NCI-H82 treated with DMSO at 0.1 percent for 48 hours (cell line): ENCODE measurements at regions not wholly inside any gene's neighbourhood (a gene's known extent, or its start where the extent isn't known, plus 50 kb on each side); places are given as distances from the start of the nearest gene placed in this dataset.
"Not testable (repeated sequence)": the region's sequence is repeated elsewhere in the genome, so short reads cannot be mapped to it uniquely, and the experiment has no call there.

Experiments used
- DNase-seq: peaks from one replicate; lab custom pipeline; 2025; ENCODE audit not compliant: unreplicated experiment; lab: John Stamatoyannopoulos, UW

DNA sequence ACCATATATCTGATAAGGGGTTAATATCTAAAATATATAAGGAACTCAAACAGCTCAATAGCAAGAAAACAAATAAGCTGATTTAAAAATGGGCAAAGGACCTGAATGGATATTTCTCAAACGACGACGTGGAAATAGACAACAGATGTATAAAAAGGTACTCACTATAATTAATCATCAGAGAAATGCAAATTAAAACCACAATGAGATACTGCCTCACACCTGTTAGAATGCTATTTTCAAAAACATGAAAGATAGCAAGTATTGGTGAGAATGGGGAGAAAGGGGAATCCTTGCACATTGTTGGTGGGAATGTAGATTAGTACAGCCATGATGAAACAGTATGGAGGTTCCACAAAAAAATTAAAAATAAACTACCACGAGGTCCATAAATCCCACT is 163.2 kb downstream of the DKK1 start:
- DNase-seq, result no peak

DNA sequence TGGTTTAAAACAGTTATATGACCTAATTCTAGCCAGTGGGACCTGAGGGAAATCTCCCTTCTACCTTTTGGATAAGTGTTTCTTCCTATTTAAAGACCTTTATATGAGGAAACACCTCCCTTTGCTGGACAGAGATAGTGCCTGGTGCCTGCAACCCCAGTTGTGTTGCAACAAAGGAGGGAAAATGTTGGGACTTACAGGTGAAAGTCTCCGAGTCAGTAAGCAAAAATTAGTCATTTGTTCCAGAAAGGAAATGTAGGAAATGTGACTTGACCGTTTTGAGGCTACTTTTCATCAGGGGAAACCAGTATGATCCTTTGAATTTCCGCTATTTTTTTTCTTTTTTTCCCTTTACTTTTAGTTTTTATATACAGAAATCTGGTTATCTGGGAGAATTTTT is 165.5 kb downstream of the DKK1 start:
- no peak for DNase-seq

DNA sequence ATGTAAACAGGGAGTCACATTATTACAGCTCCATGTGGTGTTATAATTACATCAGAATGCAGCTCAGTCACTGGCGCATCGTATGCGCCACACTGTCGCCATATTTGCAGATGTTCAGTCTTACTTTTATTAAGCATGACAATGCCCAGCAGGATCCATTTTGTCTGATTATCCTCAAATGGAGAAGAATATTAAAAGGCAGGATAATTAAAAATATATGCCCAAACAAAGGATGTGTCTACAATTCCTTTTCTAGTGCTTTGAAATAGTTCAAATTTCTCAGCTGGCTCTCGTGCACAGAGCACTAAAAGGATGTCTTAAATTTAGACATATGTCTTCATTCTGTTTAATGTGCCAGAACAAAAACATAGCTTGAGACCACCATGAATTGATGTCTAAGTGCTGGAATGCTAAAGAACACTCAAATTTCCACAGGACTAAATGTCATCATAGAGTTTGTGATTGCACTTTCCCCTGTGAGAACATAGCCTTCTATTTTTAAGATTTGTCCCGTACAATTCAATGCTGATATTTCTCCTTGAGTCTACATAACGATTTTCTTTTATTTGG is 168.0 kb downstream of the DKK1 start:
- no peak for DNase-seq

DNA sequence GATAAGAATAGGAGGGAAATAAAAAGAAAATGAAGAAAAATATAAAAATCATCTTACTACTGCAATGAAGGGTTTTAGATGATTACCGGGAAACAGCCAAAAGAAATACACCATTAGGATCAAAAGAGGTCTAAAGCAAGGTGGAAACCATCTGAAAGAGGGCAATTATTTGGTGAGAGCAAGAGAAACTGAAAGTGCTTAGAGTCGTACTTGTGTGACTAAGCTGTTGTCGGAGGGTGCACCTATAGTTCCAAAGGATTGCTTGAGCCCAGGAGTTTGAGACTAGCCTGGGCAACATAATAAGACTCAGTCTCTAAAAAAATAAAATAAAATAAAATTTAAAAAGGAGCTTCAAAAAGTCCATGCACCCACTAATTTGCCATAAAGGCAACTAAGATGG is 169.5 kb downstream of the DKK1 start:
- no peak for DNase-seq

DNA sequence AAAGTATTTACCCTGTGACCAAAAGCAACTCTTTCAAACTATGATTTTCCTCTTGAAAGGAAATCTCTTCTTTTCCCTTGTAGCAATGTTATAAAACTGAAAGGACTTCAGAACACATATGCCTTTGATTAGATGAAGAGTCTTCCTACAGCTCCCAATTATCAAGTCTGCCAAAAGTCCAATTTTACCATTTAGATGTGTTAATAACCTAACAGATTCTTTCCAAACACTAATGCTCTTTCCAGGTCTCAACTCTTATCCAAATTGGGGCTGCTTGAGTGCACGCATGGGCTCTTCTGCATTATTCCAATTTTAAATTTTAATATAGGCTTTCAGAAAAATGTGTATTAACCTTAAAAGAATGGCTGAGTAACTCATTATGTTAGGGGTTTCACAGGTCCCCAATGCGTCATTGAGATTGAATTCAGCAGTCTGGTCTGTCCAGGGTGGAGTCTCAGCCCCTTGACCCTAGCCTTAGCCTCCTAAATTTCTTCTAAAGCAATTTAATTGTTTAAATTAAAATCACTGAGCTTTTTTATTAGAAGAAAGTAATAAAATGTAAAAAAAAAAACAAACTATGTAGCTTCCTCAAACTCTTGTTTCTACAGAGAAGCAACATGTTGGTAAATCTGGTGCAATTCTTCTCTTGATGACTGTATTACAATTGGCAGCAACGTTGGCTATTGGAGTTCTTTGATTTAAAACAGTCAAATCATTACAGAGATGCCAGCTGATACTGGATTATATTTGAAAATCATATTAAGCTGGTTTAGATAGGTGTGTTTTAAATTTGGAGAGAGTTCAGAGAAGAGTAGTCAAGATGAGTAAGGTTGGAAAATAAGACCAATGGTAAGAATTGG is 170.4 kb downstream of the DKK1 start:
- no peak for DNase-seq

DNA sequence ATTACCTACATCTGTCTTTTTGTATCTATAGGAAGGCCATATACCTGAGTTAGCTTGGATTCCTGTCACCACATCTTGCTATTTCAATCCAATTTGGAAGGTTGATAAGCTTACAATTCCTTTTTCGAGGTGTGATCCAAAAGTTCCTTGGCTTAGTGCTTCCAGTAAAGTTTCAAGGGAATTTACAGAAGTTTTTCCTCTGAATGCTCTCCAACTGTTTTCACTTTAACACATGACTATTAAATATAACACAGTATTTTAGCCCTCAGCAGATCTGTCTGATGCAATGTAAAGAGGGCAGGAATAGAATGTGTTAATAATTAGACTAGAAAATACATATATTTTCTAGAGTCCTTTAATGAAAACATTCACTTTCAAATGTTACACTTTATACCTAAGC is 171.4 kb downstream of the DKK1 start:
- DNase-seq, result no peak

DNA sequence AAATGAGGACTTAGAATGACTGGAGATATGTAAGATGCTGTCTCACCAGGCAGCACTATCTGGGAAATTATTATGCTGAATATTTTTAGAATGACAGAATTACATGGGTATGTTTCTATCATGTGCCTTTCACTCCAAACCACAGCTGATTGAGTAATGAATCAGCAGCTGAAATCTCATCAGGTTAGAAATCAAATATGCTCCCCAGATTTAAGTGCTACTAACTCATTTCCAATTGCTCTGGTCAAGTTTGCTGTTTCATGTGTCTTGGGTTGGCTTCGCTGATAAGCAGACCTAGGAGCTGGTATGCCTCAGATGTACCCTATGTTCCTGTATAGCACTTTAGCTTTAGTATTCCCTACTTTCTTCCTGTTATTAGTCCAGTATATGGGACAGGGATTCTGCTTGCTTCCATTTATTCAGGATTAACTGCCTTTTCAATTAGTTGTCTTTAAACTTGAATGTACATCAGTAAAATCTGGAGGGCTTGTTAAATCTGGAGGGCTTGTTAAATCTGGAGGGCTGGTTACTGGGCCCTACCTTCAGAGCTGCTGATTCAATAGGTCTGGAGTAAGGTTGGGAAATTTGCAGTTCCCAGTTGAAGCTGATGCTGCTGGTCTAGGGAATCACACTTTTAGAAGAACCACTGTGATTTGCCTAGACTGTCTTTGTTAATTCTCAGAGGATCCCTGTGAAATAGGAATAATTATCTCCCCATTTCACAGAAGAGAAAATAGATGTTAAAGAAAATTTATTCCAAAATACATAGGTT is 172.9 kb downstream of the DKK1 start:
- no peak for DNase-seq

DNA sequence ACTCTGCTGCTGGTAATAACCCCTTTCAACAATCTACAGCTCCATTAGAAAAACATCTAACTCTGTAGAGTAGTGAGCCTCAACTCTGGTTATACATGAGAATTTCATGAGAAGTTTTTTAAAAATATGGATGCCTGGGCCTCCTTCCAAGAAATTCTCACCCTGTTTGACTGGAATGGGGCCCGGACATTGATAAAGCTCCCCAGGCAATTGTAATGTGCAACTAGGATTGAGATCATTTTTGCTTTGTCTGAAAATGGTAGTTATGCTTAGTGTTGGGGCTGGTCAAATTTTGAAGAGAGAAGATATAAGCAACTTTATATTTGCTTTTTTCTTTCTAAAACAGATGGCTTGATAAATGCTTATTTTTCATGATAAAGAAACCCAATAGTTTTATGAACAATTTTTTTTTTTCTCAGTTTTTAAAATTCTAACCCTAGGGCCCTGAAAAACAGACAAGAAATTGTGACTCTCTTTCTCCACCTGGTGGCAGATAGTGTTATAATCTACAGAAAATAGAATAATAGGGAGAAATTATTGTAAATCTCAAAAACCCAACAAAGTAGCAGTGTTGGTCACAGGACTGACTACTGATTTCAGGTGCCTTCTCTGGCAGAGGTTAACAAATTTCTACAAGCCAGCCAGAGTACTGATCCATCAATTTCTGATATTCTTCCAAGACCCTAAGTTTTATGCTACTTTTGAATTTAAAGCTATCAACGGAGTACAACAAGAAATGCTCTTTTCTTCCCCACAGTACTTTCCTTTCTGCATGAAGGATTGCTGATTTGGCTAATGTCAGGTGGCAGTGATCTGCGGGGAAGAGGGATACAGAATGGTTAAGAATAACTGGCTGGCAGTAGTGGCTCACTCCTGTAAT is 174.8 kb downstream of the DKK1 start:
- no peak for DNase-seq

DNA sequence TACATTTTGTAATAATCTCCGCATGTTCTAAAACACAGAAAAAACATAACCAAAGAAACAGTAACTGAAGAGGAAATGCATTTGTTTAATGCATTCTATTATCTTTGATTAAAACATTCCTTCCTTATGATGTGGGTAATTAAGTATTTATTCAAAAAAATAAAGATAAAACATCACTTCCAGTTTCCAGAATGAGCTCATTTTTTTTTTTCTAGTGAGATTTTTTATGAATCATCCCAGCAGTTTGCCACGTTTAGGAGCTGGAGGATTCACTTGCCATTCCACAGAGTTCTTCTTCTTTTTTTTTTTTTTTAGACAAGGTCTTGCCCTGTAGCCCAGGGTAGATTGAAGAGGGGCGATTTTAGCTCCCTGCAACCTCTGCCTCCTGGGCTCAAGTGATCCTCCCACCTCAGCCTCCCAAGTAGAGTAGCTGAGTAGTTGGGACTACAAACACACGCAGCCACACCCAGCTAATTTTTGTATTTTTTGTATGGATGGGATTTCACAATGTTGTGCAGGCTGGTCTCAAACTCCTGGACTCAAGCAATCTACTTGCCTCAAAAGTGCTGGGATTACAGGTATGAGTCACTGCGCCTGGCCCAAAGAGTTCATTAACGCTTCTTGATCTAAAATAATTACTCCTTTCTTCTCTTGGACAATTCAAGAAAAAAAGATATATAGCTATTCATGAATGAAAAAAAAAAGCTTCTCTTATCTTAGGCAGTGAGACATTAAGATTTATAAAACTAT is 177.3 kb downstream of the DKK1 start:
- no peak for DNase-seq

DNA sequence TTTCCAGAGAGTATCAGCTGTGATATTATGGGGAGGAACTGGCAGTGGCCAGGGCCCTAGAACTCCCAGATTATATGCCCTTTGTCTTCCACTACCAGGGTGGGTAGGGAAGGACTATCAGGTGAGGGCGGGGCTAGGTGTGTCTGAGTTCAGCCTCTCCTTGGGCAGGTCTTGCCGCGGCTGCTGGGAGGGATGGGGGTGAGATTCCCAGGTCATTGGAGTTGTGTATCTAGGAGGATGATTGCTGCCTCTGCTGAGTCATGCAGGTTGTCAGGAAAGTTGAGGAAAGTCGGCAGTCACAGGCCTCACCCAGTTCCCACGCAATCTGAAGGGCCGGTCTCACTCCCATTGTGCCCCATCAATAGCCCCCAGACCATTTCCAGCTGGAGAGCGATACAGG is 185.2 kb downstream of the DKK1 start:
- no peak for DNase-seq

DNA sequence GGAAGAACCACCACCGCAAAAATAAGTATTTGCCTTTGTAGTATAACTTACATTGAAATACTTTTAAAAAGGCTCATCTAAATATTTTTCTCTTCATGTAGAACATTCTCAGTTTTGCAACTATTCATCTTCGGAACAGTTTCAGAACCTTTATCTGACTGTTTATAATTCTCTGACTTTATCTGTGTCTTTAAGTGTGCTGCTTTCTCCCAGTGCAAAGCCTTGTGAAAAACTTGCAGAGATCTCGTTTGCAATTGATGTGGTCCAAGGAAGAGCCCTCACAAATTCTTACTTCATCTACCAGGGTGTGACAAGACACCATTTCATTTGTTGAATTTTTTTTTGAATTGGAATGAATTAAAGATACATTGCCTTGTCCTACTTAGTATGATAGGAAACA is 186.4 kb downstream of the DKK1 start:
- no peak for DNase-seq

DNA sequence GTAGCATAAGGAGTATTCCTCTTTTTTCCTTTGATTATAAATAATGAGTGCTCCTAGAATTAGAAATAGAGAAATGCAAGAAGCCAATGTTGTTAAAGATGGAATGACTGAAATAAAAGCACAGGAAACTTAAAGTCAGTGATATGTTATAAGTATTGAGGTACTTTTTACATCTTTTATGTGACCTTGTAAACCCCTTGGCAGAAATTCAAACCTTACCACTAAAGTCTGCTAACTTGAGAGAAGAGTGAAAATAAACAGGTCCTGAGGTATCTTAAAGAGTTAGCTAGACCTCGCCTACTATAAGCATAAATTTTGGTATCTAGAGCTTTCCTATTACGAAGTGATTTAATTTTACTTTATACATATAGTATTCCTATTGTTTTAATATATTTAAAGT is 188.2 kb downstream of the DKK1 start:
- no peak for DNase-seq

DNA sequence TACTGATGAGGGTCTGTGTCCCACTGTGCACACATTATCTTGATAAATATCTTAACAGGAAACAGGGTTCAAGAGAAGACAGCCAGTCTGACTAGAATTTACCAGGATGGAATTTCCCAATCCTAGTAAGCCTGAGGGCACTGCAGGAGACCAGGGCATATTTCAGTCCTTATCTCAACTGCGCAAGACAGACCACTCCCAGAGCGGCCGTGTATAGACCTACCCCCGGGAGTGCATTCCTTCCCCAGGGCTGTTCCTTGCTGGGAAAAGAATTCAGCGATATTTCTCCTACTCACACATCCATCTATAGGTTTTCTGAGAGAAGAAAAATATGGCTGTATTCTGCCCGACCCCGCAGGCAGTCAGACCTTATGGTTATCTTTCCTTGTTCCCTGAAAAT is 191.3 kb downstream of the DKK1 start:
- not testable (repeated sequence) for DNase-seq

DNA sequence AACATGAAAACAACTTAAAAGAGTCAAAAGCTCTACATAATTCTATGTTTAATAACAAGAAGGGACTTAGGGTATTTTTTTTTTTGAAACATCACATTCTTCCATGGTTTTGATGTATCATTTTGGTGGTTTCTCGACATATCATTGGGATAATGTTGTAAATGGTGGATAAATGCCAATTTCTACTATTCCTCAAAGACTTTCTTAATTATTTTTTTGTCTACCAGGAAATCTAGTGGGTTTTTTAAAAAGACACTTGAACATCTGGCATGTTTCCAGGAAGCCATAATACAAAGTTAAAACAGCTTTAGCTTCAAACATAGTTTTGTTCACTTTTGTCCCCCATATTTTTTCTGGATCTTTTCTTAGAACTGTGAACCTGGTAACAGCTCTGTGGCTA is 200.4 kb downstream of the DKK1 start:
- no peak for DNase-seq

DNA sequence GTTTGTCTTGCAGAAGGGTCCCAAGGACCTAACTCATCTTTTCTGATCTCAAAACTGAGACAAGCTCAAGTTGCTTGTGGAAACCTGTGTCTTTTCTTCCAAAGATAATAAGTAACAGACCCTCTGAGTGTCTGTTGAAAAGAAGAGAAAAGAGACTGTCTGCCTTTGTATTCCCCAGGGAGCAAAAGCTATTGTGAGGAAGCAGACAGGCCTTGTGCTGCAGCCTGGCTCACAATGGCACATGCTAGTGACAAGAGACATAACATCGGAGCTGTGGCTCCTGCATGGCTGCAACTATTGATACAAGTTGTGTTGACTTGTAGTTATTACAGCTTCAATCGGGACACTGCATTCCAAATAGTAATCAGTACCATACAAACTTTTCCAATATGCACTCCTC is 202.9 kb downstream of the DKK1 start:
- no peak for DNase-seq

DNA sequence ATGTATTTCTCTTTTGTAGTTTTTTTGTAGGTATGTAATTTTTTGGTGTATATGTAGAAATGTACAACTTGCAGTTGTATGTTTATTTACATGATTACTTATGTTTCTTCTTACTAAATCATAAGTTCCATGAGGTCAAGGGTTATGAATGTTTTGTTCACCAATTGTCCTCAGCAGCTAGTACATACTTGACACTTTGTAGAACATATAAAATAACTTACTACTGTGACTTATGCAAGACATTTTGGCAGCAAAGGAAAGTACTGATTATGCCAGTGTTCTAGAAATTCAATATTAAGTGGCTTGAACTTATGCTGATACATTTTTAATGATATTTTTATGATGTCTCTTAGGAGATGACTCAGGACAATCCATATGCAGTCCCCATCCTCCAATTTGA is 209.6 kb downstream of the DKK1 start:
- no peak for DNase-seq

DNA sequence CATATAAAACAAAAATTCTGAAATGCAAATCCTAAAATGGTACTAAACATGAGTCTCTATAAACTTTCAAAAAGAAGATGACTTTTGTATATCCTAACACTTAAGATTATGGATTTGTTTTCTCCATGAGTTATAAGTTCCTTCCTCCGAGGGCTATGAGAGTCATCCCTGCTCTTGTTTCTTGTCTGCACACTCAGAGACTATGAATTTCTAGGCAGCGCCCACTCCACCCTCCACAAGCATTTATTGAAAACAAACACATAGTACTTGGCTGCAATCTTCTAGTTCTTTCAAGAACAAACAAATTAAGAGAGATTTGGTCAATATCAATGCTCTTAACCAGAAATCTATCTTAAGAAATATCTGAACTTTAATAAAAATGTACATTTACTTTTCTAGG is 211.7 kb downstream of the DKK1 start:
- DNase-seq, result no peak

DNA sequence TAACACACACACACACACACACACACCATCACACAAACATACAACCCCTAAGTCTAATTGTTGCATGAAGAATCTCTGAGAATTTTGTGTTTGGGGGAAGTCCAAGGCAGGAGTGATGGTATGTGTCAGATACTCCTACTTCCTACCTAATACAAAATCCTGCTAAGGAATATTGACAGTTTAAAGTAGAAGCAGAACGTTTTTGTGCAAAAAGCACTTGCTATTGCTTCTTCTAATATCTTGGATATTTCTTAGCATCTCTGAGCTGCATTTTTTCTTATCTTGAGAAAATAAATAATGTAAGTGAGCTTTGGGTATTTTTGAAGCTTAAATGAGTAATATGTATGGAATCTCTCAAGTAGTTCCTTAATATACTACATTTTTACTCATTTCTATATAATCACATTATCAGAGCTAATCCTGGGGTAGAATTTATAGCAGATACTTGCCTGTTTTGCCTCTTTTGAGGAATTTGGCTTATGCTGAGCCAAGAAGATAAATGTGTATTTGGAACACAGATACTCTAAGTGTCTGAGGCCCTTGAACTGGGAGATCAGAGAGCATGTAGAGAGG is 212.3 kb downstream of the DKK1 start:
- DNase-seq, result no peak

DNA sequence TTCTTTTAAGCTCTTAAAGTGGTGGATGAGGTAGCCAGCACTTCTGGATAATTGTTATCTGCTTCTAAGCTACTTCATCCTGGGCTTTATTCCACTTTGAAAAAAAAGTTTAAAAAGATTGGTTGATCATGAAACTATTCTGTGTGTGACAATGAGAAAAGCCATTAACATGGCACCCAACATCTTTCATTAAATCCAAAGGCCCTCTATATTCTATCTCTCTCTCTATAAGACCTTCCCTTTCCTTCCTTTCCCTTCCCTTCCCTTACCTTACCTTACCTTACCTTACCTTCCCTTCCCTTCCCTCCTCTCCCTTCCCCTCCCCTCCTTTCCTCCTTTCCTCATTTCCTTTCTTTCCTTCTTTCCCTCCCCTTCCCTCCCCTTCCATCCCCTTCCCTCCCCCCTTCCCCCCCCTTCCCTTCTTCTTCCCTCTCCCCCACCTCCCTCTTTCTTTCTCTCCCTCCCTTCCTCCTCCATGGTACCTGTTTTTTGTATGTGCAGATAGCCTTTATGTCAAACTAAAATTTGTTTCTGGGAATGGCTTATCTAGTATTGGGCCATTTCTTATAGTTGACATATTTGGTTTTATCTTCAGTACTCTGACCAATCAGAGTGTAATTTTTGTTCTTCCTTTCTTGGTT is 218.7 kb downstream of the DKK1 start:
- no peak for DNase-seq

DNA sequence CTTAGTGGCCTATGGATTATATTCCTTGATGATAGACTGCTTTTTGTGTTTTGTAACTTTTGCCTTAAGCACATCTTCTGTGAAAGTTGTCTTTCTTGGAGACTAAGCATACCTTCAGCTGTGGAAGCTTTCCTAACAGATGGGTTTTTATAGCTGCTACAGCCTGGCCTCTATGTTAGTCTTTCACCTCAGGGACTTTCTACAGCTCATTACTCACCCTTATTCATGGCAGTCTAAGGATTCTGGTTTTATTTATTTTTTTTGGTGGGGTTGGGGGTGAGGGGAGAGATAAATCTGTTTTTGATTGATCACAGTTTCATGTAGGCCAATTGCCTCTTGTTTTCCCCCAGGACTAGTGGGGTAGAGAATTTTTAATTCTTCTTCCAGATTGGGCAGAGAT is 219.9 kb downstream of the DKK1 start:
- no peak for DNase-seq
